Fibroblast of lung (primary cell): ENCODE measurements at regions not wholly inside any gene's neighbourhood (a gene's known extent, or its start where the extent isn't known, plus 50 kb on each side); places are given as distances from the start of the nearest gene placed in this dataset.

Experiments used
- CTCF ChIP-seq, 2 donors: IDR thresholded peaks in 1 of 2; conservative IDR thresholded peaks in 1 of 2; 1 replicate in 1 of 2; 2 replicates in 1 of 2; pipeline ENCODE4 v1.5.1; 2011 to 2012; ENCODE audit warnings: low read length in 2 of 2, control low read depth in 1 of 2, inconsistent platforms in 1 of 2, low read depth in 1 of 2, mild to moderate bottlenecking in 1 of 2
- EZH2 ChIP-seq: IDR thresholded peaks from 2 replicates; pipeline ENCODE4 v1.5.1; 2012; ENCODE audit warnings: low read length, control low read depth, mild to moderate bottlenecking; ENCODE audit errors: missing control alignments

- TF ChIP-seq CTCF (conservative IDR thresholded peaks at IDR 0.05 in 1 of 2, IDR thresholded peaks at IDR 0.05 in 1 of 2; ENCODE audit: low read depth in 1 of 2, low read length in 2 of 2) (no peak), EZH2 (no peak)
These were observed 600.4 kb upstream of the NOX3 start for GRCh38 chr6:156056085-156056484.
